ENCODE measurements at regions not wholly inside any gene's neighbourhood (a gene's known extent, or its start where the extent isn't known, plus 50 kb on each side); places are given as distances from the start of the nearest gene placed in this dataset.

GRCh38 chr4:57607566-57608180 lies 497.5 kb upstream of the IGFBP7 start:
- DNase-seq (ENCODE audit: low spot score): no peak

- DNase-seq (ENCODE audit: low spot score): no peak
Measured at GRCh38 chr4:57605376-57605775, 495.2 kb upstream of the IGFBP7 start.

DNA sequence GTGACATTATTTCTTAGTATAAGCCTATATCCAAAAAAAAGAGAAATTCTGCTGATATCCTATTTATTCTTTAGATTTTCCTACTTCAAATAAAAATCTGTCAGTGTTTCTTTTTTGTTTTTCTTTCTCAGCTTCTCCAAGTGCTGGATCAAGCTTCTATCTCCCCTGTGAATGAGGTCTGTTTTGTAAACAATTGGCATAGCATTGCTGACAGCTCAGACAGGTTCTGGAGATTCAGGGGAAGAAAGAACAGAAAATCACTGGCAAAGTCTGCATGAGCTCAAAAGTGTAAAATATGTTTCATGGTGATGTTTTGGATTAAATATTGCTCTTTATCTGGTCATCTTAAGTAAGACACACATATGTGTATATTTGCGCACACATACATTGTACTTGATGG lies 492.0 kb upstream of the IGFBP7 start:
- DNase-seq (ENCODE audit: low spot score): no peak

- no peak for DNase-seq (ENCODE audit: low spot score)
Measured at GRCh38 chr4:57591073-57591472, 480.9 kb upstream of the IGFBP7 start.

DNA sequence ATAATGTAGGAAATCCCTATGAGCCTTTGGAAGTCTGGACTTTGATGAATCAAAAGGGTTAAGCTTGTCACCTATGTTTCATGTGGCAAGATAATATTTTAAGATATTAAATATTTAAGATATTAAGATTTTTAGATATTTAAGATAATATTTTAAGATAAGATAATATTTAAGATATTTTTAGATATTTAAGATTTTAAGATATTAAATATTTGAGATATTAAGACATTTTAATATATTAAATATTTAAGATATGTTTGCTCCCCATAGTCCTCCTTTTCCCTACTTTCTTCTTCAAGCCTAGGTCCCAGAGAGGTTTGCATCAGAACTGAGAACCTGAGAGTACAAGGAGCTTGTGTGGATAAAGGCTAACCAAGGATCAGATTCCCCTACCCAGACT lies 478.4 kb upstream of the IGFBP7 start:
- DNase-seq (ENCODE audit: low spot score): no peak

DNA sequence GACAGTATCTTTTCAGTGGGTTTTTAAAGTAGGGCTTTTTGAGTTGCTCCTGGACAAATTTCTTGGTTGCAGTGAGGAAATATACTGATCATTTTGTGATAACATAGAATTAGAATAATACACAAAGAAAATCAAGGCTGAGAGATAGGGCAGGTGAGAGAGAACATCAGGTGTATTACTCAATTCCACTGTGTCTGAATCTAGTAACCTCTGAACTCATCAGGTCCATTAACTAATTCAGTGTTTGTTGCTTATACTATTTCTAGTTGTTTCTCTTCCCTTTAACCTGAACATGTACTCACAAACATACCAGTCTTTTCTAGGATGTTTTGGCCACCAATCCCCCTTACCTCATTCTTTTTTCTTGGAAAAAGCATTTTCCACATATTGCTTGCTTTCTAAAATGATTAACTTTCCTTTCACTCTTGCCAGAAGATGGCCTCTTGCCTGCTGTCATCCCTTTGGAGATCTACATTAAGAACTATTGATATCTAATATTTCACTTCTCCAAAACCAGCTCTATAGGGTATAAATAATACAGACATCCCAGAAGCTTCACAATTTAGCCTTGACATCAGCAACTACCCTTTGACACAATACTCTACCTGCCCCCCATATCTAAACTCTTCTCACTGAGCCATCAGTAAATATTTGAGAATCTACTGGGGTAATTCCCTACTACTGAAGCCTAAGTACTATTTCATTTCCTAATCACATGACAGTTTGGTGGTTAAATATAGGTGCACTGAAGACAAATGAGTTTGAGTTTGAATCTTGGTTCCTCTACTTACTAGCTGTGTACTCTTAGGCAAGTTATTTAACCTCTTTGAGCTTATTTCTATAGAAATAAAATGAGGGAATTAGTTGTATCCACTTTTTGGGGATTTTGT lies 470.8 kb upstream of the IGFBP7 start:
- no peak for DNase-seq (ENCODE audit: low spot score)

DNA sequence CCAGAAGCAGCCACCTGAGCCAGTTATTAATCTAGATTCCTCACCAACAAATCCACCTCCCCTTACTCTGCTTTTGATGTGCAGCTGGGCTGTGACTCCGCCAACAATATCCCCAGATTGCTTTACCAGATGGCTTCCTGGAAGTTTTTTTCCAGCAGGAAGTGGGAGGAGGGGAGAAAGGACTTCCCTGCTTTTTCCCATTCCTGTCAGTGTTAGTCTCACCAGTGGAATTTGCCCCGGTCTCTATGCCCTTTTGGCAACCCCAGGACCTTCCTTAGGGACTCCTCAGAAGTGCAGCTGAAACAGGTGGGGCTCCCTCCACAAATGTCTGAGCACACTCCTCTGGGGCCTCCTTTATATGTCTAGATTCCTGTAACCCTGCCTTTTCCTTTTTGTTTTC lies 465.2 kb upstream of the IGFBP7 start:
- DNase-seq (ENCODE audit: low spot score): peak; percentile 13

DNA sequence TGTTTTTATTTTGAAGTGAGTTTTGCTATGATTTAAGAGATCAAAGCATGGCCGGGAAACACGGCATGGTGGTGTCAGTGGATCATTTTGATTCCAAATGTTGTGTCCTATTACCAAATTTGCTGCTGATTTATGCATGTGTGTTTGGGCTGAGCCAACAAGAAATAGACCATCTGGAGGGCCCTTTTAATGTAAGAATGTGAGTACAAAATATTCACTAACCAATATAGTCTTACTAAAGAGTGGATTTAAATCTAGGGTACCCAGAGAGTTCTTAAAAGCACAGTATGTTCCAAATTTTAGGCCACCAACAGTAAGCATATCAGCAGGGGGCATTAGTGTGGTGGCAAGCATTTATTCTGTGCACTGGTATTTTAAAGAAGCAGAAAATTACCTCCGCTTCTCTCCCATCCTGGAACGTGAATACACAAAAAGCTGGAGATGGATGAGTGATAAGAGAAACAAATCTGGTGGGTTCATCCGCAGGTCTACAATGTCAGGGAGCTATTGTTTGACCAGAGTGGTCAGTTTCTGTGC lies 444.4 kb upstream of the IGFBP7 start:
- no peak for DNase-seq (ENCODE audit: low spot score)

GRCh38 chr4:57553728-57554127 lies 443.5 kb upstream of the IGFBP7 start:
- no peak for DNase-seq (ENCODE audit: low spot score)

DNA sequence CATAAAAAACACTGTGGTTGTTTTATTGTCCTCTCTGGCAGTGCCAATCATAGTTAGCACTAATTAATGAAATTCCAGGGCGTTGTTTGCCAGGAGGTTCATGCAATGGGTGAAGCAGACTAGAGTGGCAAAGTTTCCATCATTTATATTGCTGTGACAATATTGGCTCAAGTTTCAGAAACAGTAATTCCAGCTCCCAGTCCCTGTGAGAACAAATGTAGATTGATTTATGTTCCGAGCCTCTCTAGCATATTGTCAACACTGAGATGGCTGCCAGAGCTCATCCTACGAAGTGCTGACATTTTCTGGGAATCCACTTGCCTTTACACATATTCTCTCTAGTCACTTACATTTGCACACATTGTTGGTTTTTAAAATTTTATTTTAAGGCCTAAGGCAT lies 440.0 kb upstream of the IGFBP7 start:
- DNase-seq (ENCODE audit: low spot score): no peak

GRCh38 chr4:57548856-57549255 lies 438.7 kb upstream of the IGFBP7 start:
- DNase-seq (ENCODE audit: low spot score): no peak

DNA sequence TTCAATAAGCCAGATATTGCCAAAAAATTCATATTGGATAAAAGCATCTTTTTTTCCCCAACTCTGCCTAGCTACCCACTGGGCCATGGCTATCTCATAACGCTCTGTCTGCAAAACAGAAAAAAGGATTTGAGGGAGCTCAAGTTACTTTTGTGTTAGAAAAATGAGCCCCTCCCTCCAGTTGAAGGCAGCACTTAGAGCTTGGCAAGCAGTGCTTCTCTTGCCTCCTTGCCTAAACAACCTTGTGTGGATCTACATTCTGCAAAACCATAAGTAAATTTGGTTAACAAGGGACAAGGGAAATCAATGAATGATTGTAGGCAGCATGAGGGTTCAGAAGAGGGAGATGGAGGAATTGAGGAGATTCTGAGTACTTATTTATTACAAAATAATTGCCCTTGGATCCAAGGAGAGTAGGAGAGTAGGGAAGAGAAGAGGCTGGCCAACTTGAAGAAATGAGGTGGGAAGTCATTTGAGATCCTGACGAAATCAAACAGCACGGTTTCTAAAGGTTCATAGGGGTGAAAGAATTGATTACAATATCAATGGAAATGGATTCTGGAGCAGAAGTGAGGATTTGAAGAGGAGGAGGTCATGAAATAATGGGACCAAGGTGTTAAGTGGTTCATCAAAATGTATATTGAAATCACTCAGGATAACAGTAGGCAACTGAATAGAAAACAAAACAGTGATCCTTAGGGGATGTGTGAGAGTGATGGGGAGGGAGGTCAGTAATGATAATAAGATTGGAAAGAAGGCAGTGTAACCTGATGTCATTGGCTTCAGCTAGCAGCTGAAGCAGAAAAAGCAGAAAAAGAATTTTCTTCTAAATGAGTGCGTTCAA lies 434.8 kb upstream of the IGFBP7 start:
- no peak for DNase-seq (ENCODE audit: low spot score)

- no peak for DNase-seq (ENCODE audit: low spot score)
Measured at GRCh38 chr4:57504797-57505530, 394.8 kb upstream of the IGFBP7 start.

DNA sequence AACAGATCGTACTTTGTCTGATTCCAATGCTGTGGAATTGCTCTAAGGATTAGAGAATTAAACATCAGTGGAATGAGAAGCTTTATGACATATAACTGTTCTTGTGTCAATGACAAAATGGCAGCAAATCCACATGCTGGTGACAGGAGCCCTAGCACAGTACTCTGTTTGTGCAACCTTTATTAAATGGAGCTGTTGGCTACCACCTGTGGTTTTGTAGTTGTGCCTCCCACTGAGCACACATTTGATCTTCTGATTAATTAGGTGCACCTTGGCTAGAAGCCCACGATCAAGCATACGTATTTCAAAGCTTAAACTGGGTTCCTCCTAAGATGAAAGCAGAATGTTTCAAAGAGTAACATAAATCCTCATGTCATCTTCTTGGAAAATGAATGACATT lies 394.0 kb upstream of the IGFBP7 start:
- no peak for DNase-seq (ENCODE audit: low spot score)

GRCh38 chr4:57501720-57502119 lies 391.5 kb upstream of the IGFBP7 start:
- DNase-seq (ENCODE audit: low spot score): no peak

- DNase-seq (ENCODE audit: low spot score): no peak
Measured at GRCh38 chr4:57499786-57500185, 389.6 kb upstream of the IGFBP7 start.

GRCh38 chr4:57498251-57498650 lies 388.1 kb upstream of the IGFBP7 start:
- no peak for DNase-seq (ENCODE audit: low spot score)

DNA sequence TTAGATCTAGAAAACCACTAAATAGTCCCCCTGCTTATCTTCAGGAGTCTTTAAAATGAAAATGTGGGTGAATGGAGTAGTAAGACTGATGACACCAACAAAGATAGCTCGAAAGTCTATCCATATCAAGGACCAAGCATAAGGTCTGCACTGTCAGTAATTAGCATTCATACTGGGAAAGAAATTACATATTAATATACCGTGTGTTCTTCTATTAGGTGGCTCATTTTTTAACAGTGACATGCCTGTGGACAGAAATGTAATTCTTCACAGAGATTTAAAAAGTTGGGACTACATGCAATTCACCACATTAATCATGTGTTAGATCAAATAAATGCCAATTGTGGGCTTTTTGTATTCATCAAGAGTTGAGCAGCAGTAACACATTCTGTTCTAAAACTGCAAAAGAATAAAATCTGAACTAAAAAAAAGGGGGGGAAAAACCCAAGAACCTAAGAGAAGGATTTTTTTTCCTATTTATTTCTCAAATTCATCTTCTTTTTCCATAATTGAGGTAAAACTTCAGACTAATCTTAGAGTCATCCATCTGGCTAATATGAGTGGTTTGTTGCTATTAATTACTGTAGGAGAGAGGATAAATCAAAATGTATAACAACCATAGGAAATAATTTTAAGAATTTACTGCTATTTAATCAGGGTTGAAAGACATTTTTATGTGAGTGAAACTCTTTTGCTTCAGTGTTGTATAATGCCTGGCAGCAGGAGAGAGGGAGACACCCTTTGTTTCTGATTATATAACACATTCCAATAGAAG lies 386.7 kb upstream of the IGFBP7 start:
- no peak for DNase-seq (ENCODE audit: low spot score)

- DNase-seq (ENCODE audit: low spot score): no peak
Measured at GRCh38 chr4:57494821-57495220, 384.6 kb upstream of the IGFBP7 start.

DNA sequence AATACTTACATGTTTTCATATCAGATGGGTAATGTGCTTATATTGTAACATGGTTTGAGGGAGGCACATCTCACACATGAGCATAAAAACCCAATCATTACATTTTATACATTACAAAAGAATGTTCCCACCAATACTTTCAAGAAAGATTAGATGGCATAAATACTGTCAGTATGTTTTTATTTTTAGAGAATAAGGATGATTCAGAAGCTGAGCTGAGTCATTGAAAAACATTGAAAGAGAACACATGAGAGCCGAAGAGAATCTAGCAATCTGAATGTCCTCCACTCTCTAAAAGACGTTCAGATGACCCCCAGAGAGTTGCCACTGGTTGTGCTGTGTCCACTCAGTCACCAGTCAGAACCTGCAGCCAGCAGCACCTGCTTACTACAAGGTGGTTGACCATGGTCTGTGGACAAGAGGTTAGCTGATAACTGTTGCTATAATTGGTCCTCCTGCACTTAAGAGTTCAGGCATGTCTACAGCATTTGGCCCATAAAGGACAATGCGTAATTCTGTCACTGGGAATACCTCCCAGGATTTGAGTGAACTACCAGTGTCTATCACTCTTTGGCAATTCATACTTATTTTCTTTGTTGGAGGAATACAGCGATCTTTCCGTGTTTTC lies 382.2 kb upstream of the IGFBP7 start:
- DNase-seq (ENCODE audit: low spot score): no peak

- no peak for DNase-seq (ENCODE audit: low spot score)
Measured at GRCh38 chr4:57491388-57491787, 381.2 kb upstream of the IGFBP7 start.

All from D341Med (cell line).